Neuron (in vitro differentiated cells): ENCODE measurements at regions not wholly inside any gene's neighbourhood (a gene's known extent, or its start where the extent isn't known, plus 50 kb on each side); places are given as distances from the start of the nearest gene placed in this dataset.
"Not testable (repeated sequence)": the region's sequence is repeated elsewhere in the genome, so short reads cannot be mapped to it uniquely, and the experiment has no call there.

Experiments used
- H2AFZ ChIP-seq: one replicate; pipeline ENCODE4 v1.6.1; 2013; ENCODE audit warnings: low read depth, mild to moderate bottlenecking, inconsistent platforms, low read length, moderate library complexity
- H3K27me3 ChIP-seq: one replicate; pipeline ENCODE4 v1.6.1; 2013; ENCODE audit warnings: low read length; ENCODE audit not compliant: insufficient read depth
- H3K36me3 ChIP-seq: one replicate; pipeline ENCODE4 v1.6.1; 2013; ENCODE audit warnings: low read length; ENCODE audit not compliant: insufficient read depth
- H3K4me1 ChIP-seq: one replicate; pipeline ENCODE4 v1.6.1; 2013; ENCODE audit warnings: low read length; ENCODE audit not compliant: insufficient read depth
- H3K4me3 ChIP-seq: 2 replicates; pipeline ENCODE4 v1.5.1; 2013; ENCODE audit warnings: mild to moderate bottlenecking, low read length, moderate library complexity
- H3K9me3 ChIP-seq: one replicate; pipeline ENCODE4 v1.6.1; 2013; ENCODE audit warnings: low read length

- Histone ChIP-seq H2AFZ (no peak overlapping the region), H3K9me3 (no peaks in the 10 kb centered on the region), H3K27me3 (no peaks in the 10 kb centered on the region), H3K4me1 (no peaks in the 10 kb centered on the region), H3K36me3 (no peaks in the 10 kb centered on the region), H3K4me3 (no peak overlapping the region)
These were observed 188.4 kb downstream of the POLR1F start for GRCh38 chr7:19520392-19520791.

- H3K4me3 ChIP-seq = no peak overlapping the region
- H3K27me3 ChIP-seq = no peaks in the 10 kb centered on the region
- no peaks in the 10 kb centered on the region for H3K36me3 ChIP-seq
- no peak overlapping the region for H2AFZ ChIP-seq
- no peaks in the 10 kb centered on the region for H3K4me1 ChIP-seq
- H3K9me3 ChIP-seq = no peaks in the 10 kb centered on the region
These were observed 189.3 kb downstream of the POLR1F start for GRCh38 chr7:19519443-19520021.

- H3K4me3 ChIP-seq, H3K4me1 ChIP-seq, H2AFZ ChIP-seq, H3K27me3 ChIP-seq, H3K9me3 ChIP-seq, H3K36me3 ChIP-seq: not testable (repeated sequence)
These were observed 191.3 kb downstream of the POLR1F start for GRCh38 chr7:19517546-19517945.

- no peaks in the 10 kb centered on the region for H3K27me3 ChIP-seq
- H3K4me3 ChIP-seq = no peak overlapping the region
- H3K4me1 ChIP-seq = no peaks in the 10 kb centered on the region
- no peaks in the 10 kb centered on the region for H3K36me3 ChIP-seq
- H2AFZ ChIP-seq = no peak overlapping the region
- H3K9me3 ChIP-seq = no peaks in the 10 kb centered on the region
These were observed 200.0 kb downstream of the POLR1F start for GRCh38 chr7:19508821-19509220.

GRCh38 chr7:19508124-19508523 lies 200.7 kb downstream of the POLR1F start:
- Histone ChIP-seq H3K9me3 (no peaks in the 10 kb centered on the region), H3K27me3 (no peaks in the 10 kb centered on the region), H3K36me3 (no peaks in the 10 kb centered on the region), H3K4me3 (no peak overlapping the region), H3K4me1 (no peaks in the 10 kb centered on the region), H2AFZ (no peak overlapping the region)

- no peak overlapping the region for H3K4me3 ChIP-seq
- no peaks in the 10 kb centered on the region for H3K9me3 ChIP-seq
- no peak overlapping the region for H2AFZ ChIP-seq
- no peaks in the 10 kb centered on the region for H3K36me3 ChIP-seq
- H3K27me3 ChIP-seq = no peaks in the 10 kb centered on the region
- H3K4me1 ChIP-seq = no peaks in the 10 kb centered on the region
These were observed 216.9 kb downstream of the POLR1F start for GRCh38 chr7:19491821-19492452.

GRCh38 chr7:19491371-19491770 lies 217.5 kb downstream of the POLR1F start:
- H3K4me3 ChIP-seq = no peak overlapping the region
- H3K4me1 ChIP-seq = no peaks in the 10 kb centered on the region
- no peaks in the 10 kb centered on the region for H3K9me3 ChIP-seq
- H2AFZ ChIP-seq = no peak overlapping the region
- no peaks in the 10 kb centered on the region for H3K27me3 ChIP-seq
- H3K36me3 ChIP-seq = no peaks in the 10 kb centered on the region

- Histone ChIP-seq H3K4me3 (no peak overlapping the region), H3K27me3 (no peaks in the 10 kb centered on the region), H3K4me1 (no peaks in the 10 kb centered on the region), H3K9me3 (no peaks in the 10 kb centered on the region), H2AFZ (no peak overlapping the region), H3K36me3 (no peaks in the 10 kb centered on the region)
These were observed 219.5 kb downstream of the POLR1F start for GRCh38 chr7:19489162-19489820.

GRCh38 chr7:19488056-19488455 lies 220.8 kb downstream of the POLR1F start:
- Histone ChIP-seq H3K4me1 (no peaks in the 10 kb centered on the region), H2AFZ (no peak overlapping the region), H3K9me3 (no peaks in the 10 kb centered on the region), H3K4me3 (no peak overlapping the region), H3K27me3 (no peaks in the 10 kb centered on the region), H3K36me3 (no peaks in the 10 kb centered on the region)

GRCh38 chr7:19482628-19483027 lies 226.2 kb downstream of the POLR1F start:
- H2AFZ ChIP-seq = no peak overlapping the region
- peaks cover 2% of the 10 kb centered on the region for H3K9me3 ChIP-seq
- H3K4me1 ChIP-seq = no peaks in the 10 kb centered on the region
- no peaks in the 10 kb centered on the region for H3K36me3 ChIP-seq
- no peak overlapping the region for H3K4me3 ChIP-seq
- H3K27me3 ChIP-seq = no peaks in the 10 kb centered on the region

- H3K36me3 ChIP-seq = no peaks in the 10 kb centered on the region
- no peaks in the 10 kb centered on the region for H3K27me3 ChIP-seq
- H3K4me3 ChIP-seq = no peak overlapping the region
- no peak overlapping the region for H2AFZ ChIP-seq
- H3K9me3 ChIP-seq = peaks cover 2% of the 10 kb centered on the region
- H3K4me1 ChIP-seq = no peaks in the 10 kb centered on the region
These were observed 228.5 kb downstream of the POLR1F start for GRCh38 chr7:19480383-19480782.

GRCh38 chr7:19470031-19470430 lies 238.8 kb downstream of the POLR1F start:
- H3K36me3 ChIP-seq = no peaks in the 10 kb centered on the region
- no peaks in the 10 kb centered on the region for H3K9me3 ChIP-seq
- H3K27me3 ChIP-seq = no peaks in the 10 kb centered on the region
- H3K4me1 ChIP-seq = no peaks in the 10 kb centered on the region
- no peak overlapping the region for H2AFZ ChIP-seq
- H3K4me3 ChIP-seq = no peak overlapping the region

- no peaks in the 10 kb centered on the region for H3K36me3 ChIP-seq
- H3K4me3 ChIP-seq = no peak overlapping the region
- H3K27me3 ChIP-seq = no peaks in the 10 kb centered on the region
- H3K4me1 ChIP-seq = no peaks in the 10 kb centered on the region
- no peak overlapping the region for H2AFZ ChIP-seq
- H3K9me3 ChIP-seq = no peaks in the 10 kb centered on the region
These were observed 243.0 kb downstream of the POLR1F start for GRCh38 chr7:19465861-19466260.
